Ascending aorta (tissue), 2 donors: ENCODE measurements at regions not wholly inside any gene's neighbourhood (a gene's known extent, or its start where the extent isn't known, plus 50 kb on each side); places are given as distances from the start of the nearest gene placed in this dataset.

Source experiments
- DNase-seq, 2 donors: peaks; one replicate each; pipeline ENCODE4 v3.0.0-alpha.2; 2019; ENCODE audit warnings: low spot score in 2 of 2
- H3K27ac ChIP-seq, 2 donors: fragments of 200-600 bp; sonication (generic); one replicate each; pipeline ENCODE4 v1.5.1; 2016 to 2017; ENCODE audit warnings: mild to moderate bottlenecking in 1 of 2
- H3K27me3 ChIP-seq: fragments of 200-600 bp; sonication (generic); one replicate; pipeline ENCODE4 v1.5.1; 2017
- H3K36me3 ChIP-seq, 2 donors: fragments of 200-600 bp; sonication (generic); one replicate each; pipeline ENCODE4 v1.5.1; 2016
- H3K4me1 ChIP-seq, 2 donors: fragments of 200-600 bp; sonication (generic); one replicate each; pipeline ENCODE4 v1.5.1; 2016 to 2017; ENCODE audit warnings: mild to moderate bottlenecking in 1 of 2
- H3K4me3 ChIP-seq, 2 donors: fragments of 200-600 bp; sonication (generic); one replicate each; pipeline ENCODE4 v1.5.1; 2016 to 2017; ENCODE audit warnings: mild to moderate bottlenecking in 1 of 2
- H3K9me3 ChIP-seq, 2 donors: fragments of 200-600 bp; sonication (generic); one replicate each; pipeline ENCODE4 v1.5.1; 2016
- CTCF ChIP-seq, 3 experiments: fragments of 200-600 bp in 2 of 3; fragments of 450-650 bp in 1 of 3; sonication (generic) in 2 of 3; IDR thresholded peaks; one replicate each; pipeline ENCODE4 v1.5.1; 2016 to 2019; ENCODE audit warnings: antibody characterized with exemption in 3 of 3, mild to moderate bottlenecking in 1 of 3, moderate library complexity in 1 of 3
- intact Hi-C: fragments of 100-400 bp; cut with DNase I; formaldehyde crosslinking; loops from one replicate; pipeline ENCODE4 v1.15.1; 2023

GRCh38 chr5:159697530-159697929, 218.8 kb upstream of the ADRA1B start:
- no peaks in the 10 kb centered on the region for H3K4me1 ChIP-seq
- no peak for DNase-seq
- intact Hi-C loops, result no loop called here
- H3K27ac ChIP-seq, result no peak overlapping the region
- no peak for TF ChIP-seq CTCF (IDR thresholded peaks at IDR 0.05)
- H3K4me3 ChIP-seq, result no peak overlapping the region
- no peaks in the 10 kb centered on the region for H3K27me3 ChIP-seq
- H3K36me3 ChIP-seq, result no peaks in the 10 kb centered on the region
- H3K9me3 ChIP-seq, result peaks cover 0 to 10% of the 10 kb centered on the region in 2 donors

DNA sequence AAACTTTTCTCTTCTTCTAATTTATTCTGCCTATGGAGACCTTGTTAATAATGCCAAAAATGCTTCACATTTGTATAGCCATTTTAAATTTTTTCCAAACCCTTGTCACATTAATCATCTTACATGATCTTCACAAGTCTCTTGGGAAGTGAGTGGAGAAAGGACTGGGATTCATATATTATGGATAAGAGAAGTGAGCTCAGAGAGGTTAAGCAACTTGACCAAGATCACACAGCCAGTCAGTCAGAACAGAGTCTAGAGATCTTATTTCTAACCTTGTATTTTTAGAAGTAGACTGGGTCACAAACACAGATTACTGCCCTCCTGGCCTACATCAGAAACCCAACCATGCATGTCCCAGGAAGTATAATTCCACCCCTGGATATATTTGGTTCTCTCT, 218.0 kb upstream of the ADRA1B start:
- Histone ChIP-seq H3K4me1 (no peaks in the 10 kb centered on the region), H3K27ac (no peak overlapping the region), H3K9me3 (peaks cover 0 to 2% of the 10 kb centered on the region in 2 donors), H3K4me3 (no peak overlapping the region), H3K36me3 (no peaks in the 10 kb centered on the region), H3K27me3 (no peaks in the 10 kb centered on the region)
- no peak for TF ChIP-seq CTCF (IDR thresholded peaks at IDR 0.05)
- intact Hi-C loops, result no loop called here
- no peak for DNase-seq

DNA sequence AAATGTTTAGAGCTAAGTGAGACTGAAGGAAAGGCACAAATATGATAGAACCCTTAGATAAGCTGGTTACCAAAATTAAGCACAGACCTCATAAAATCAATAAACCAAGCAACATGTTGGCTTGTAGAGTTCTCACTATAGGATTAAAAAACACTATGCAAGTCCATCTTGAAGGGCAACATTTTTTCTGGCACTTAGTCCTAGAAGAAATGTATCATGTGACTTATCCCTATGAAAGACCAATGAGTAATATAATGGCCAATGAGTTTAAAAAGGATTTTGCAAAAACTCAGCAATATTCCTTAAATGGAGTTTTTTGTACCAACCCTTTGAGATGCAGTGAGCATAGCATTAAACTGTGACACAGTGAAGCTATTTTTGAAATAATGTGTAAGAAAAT, 216.3 kb upstream of the ADRA1B start:
- Histone ChIP-seq H3K27me3 (no peaks in the 10 kb centered on the region), H3K27ac (no peak overlapping the region), H3K4me3 (no peak overlapping the region), H3K36me3 (no peaks in the 10 kb centered on the region), H3K9me3 (no peaks in the 10 kb centered on the region), H3K4me1 (no peaks in the 10 kb centered on the region)
- intact Hi-C loops, result no loop called here
- DNase-seq, result no peak
- no peak for TF ChIP-seq CTCF (IDR thresholded peaks at IDR 0.05)

DNA sequence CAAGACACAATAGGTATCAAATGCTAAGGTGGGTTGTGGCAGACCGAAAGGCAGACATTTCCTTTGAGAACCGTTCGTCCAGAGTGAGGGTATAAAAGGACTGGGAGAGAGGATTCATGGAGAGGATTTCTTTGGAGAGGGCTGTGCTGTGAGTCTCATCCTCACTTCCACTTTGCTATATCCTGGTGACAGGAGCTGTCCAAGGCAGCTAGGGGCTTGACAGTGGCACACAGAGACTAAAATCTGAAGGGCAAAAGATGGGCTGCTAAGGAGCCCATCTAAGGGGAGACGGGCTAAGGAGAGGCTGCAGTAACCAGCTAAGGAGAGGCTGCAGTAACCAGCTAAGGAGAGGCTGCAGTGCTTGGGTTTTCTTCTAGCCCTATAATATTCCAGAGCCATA, 214.0 kb upstream of the ADRA1B start:
- Histone ChIP-seq H3K9me3 (no peaks in the 10 kb centered on the region), H3K4me3 (no peak overlapping the region), H3K27ac (no peak overlapping the region), H3K4me1 (no peaks in the 10 kb centered on the region), H3K36me3 (no peaks in the 10 kb centered on the region), H3K27me3 (no peaks in the 10 kb centered on the region)
- TF ChIP-seq CTCF (IDR thresholded peaks at IDR 0.05), result no peak
- intact Hi-C loops, result no loop called here
- DNase-seq, result no peak

DNA sequence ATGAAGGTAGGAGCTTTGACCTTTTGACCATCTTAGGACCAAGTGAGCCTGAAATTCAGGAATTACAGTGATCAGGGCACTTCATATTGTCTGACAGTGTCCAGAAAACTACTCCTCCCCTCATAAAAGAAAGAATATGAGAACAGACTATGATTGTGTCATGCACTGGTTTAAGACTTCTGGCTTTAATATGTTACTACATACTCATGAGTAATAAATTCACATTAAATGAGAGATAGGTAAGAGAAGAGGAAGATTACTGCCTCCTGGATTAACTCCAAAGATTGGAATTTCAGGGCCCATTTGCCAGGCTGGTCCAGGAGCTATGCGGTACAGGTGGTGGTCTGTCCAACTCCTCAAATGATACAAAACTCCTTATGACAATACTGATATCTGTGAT, 213.5 kb upstream of the ADRA1B start:
- Histone ChIP-seq H3K4me1 (no peaks in the 10 kb centered on the region), H3K36me3 (no peaks in the 10 kb centered on the region), H3K9me3 (peaks cover 0 to 3% of the 10 kb centered on the region in 2 donors), H3K27me3 (no peaks in the 10 kb centered on the region), H3K27ac (no peak overlapping the region), H3K4me3 (no peak overlapping the region)
- intact Hi-C loops, result no loop called here
- no peak for TF ChIP-seq CTCF (IDR thresholded peaks at IDR 0.05)
- no peak for DNase-seq

- no peak for DNase-seq
- Histone ChIP-seq H3K27me3 (no peaks in the 10 kb centered on the region), H3K4me3 (no peak overlapping the region), H3K9me3 (peaks cover 0 to 5% of the 10 kb centered on the region in 2 donors), H3K27ac (no peak overlapping the region), H3K36me3 (no peaks in the 10 kb centered on the region), H3K4me1 (no peaks in the 10 kb centered on the region)
- intact Hi-C loops, result no loop called here
- no peak for TF ChIP-seq CTCF (IDR thresholded peaks at IDR 0.05)
These were observed 212.1 kb upstream of the ADRA1B start for GRCh38 chr5:159704160-159704559.
